GM19351 (cell line): ENCODE measurements at regions not wholly inside any gene's neighbourhood (a gene's known extent, or its start where the extent isn't known, plus 50 kb on each side); places are given as distances from the start of the nearest gene placed in this dataset.
"Not testable (repeated sequence)": the region's sequence is repeated elsewhere in the genome, so short reads cannot be mapped to it uniquely, and the experiment has no call there.

Experiments
- ATAC-seq: cut with Tn5 transposase; IDR thresholded peaks from one replicate; pipeline ENCODE4 v1.9.1; 2021; ENCODE audit warnings: mild to moderate bottlenecking, moderate library complexity; ENCODE audit not compliant: unreplicated experiment

GRCh38 chr4:131098976-131099375 is 2003.0 kb downstream of the C4orf33 start:
- ATAC-seq: no peak

- ATAC-seq: no peak
Measured at GRCh38 chr4:131113273-131113672, 2017.3 kb downstream of the C4orf33 start.

DNA sequence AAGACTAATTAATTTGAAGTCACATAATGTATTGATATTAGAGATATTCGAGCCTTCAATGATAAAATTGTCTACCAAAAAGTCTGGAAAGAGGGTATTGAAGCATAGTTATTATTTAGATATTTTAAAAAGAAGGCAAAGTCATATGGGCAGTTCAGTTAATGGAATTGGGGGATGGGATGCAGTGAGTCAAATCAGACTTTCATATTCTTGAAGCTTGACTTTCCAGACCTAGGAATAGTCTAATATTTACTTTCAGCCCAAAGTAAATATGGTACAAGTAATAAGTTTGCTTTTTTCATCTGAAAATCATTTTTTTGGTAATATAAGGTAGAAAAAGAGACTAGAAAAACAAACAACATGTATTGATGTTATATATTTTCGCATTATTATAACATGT is 2017.8 kb downstream of the C4orf33 start:
- ATAC-seq: no peak

DNA sequence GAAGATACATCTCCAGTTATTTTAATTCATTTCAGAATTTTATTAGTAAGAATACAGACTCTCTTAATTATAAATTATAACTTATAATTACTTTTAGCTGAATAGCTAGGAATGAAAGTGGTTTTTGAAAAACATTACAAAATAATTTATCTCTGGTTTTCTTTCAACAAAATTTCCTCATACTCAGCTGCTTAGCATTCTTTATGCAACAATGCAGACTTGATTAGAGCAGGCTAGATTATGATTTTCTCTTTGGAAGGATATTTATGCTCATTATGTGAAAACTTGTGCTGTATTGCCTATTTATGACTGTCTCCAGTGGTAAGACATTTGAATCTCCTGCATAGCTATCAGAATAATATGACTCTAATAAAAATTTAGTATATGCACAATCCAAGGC is 2023.7 kb downstream of the C4orf33 start:
- ATAC-seq: no peak

- ATAC-seq: no peak
Measured at GRCh38 chr4:131137196-131137595, 2011.9 kb upstream of the PCDH10 start.

DNA sequence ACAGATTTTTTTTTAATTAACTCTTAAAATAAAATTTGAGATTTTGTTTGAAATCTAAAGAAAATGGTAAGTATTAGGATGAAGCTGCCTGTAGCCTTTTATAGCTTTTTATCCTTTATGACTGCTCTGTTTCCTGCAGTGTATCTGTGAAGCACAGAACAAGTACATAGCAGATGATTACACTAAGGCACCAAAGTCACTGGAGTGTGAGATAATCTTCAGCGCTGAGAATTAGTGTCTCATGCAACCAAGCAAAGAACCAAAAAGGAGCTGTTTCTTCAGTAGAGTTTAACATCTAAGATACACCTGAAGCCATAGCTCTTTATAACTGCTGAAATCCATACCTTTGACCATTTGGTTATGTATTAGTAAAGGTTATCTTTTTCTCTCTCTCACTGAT is 1989.8 kb upstream of the PCDH10 start:
- ATAC-seq: no peak

DNA sequence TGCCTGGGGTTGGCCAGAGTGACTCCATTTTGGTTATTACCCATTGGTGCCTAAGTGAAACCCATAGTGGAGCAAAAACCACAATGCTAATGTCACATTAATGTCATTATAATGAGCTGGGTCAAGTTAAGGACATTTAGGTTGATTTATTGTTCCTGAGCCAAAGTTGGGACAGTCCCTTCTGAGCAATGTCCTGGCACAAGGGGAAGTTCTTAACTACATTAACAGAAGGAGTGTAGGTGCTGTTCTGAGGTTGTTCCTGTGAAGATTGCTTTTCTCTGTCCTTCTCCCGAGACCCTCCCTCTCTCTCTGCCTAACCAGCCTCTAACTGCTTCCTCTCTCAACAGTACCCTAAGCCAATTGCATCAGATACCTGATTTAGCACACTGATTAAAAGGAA is 1956.8 kb upstream of the PCDH10 start:
- no peak for ATAC-seq

GRCh38 chr4:131207589-131207988 is 1941.5 kb upstream of the PCDH10 start:
- ATAC-seq: no peak

- ATAC-seq: no peak
Measured at GRCh38 chr4:131248314-131248713, 1900.8 kb upstream of the PCDH10 start.

GRCh38 chr4:131251321-131251720 is 1897.8 kb upstream of the PCDH10 start:
- no peak for ATAC-seq

- ATAC-seq: no peak
Measured at GRCh38 chr4:131257241-131257640, 1891.9 kb upstream of the PCDH10 start.

DNA sequence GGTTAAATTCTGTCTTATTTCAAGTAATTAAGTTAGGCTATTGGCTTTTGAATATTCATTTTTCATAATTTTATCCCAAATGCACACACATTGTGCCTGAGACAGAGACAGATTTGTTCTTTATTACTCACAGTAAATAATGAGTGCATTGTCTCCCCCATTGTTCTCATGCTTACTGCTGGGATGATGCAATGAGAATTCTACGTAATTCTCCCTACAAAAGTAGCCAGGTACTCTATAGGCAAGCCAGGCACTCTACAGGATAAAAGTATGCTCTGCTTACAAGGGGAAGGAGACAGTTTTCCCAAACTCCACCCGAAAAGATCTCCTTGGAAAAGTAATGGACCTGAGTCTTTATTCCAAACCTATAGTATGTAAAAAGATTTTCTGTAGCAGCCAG is 1890.7 kb upstream of the PCDH10 start:
- no peak for ATAC-seq

DNA sequence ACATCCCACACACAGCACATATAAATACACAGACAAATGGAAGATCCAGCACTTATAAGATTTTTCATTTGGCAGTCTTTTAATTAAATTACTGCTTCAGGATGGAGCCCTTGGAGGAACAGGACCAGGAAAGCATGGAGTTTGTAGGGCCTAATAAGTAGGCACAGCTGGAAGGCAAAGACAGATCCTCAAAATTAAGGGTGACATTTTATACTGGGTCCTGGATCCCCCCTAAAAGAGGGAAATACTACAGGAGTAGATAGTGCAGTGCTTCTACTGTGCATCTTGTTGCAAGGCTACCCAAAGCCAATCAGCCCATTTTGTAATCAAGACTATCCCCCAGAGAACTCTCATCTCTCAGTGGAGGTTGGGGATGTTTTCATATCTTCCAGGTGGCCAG is 1860.7 kb upstream of the PCDH10 start:
- ATAC-seq: no peak

GRCh38 chr4:131296192-131296591 is 1852.9 kb upstream of the PCDH10 start:
- ATAC-seq: no peak

DNA sequence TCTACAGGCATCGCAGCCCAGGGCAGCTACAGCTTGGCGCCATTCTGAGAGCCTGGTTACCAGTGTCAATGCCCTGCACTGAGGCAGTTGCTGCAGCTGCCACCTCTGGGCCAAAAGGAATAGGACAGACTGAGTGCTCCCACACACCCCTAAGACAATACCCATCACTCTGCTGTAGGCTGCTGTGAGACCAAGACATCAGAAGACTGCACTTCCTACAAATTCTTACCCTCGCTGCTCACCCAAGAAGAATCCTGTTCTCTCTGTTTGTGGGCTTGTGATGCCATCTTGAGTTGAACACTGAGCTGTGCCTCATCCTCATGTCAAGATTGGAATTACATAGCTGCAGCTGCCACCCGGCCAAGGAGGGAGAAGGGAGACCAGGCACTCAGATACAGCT is 1847.0 kb upstream of the PCDH10 start:
- no peak for ATAC-seq

- ATAC-seq: no peak
Measured at GRCh38 chr4:131304686-131305085, 1844.4 kb upstream of the PCDH10 start.

GRCh38 chr4:131309628-131310027 is 1839.5 kb upstream of the PCDH10 start:
- no peak for ATAC-seq

- ATAC-seq: no peak
Measured at GRCh38 chr4:131316086-131316485, 1833.0 kb upstream of the PCDH10 start.

GRCh38 chr4:131337936-131338335 is 1811.2 kb upstream of the PCDH10 start:
- ATAC-seq: no peak

- no peak for ATAC-seq
Measured at GRCh38 chr4:131339137-131339536, 1810.0 kb upstream of the PCDH10 start.

DNA sequence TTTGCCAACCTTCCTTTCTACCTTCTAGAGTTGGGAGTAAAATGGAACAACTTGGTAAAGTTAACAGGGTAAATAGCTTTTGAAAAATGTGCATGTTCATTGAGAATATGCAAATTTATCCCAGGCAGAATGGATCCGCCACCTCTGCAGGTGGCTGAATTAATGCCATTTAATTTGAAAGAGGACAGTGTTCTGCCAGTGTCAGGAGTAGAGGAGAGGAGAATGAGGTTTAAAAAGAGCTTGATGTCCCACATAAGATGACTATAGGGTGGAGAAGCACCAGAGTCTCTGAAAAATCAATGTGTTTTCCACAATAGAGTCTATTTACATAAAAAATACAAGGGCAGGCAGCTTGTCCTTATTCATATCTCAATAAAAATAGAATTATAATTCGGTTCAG is 1804.3 kb upstream of the PCDH10 start:
- no peak for ATAC-seq

- no peak for ATAC-seq
Measured at GRCh38 chr4:131347816-131348215, 1801.3 kb upstream of the PCDH10 start.

DNA sequence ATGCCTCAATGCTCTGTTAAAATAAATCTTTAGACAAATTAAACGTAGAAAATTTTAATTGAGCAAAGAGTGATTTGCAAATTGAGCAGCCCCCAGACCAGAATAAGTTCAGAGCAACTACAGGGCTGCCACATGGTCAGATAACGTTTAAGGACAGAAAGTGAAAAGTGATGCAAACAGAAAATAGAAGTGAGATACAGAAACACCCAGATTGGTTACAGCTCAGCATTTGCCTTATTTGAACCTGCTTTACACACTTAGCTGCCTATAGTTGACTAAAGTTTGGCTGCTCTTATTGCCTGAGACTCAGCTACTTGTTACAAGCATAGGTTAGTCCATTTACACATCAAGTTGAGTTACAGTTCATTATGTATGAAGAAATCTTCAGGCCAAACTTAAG is 1800.8 kb upstream of the PCDH10 start:
- peak; percentile 75 for ATAC-seq

GRCh38 chr4:131352371-131352770 is 1796.7 kb upstream of the PCDH10 start:
- ATAC-seq: not testable (repeated sequence)
